ENCODE measurements at regions not wholly inside any gene's neighbourhood (a gene's known extent, or its start where the extent isn't known, plus 50 kb on each side); places are given as distances from the start of the nearest gene placed in this dataset.
A peak's percentile ranks its signal among the peaks of the same experiment; 100 is the strongest.

DNA sequence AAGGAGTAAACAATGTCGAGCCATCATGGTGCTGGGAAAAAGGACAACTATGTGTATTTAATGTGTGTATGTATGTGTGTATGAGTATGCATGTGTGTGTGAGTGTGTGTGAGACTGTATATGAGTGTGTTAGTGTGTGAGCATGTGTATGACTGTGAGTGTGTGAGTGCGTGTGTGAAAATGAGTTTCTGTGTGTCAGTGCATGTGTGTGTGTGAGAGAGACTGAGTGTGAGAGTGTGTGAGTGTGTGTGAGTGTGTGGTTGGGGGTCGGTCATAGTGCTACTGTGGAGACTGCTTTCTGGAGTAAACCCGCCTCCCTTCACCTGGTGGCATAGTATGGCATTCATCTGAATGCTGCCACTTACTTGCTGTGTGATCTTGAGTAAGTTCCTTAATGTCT is 567.4 kb downstream of the FGF9 start:
- H3K4me2 ChIP-seq (ENCODE audit: low read depth, low read length), result no peak overlapping the region
- H3K9ac ChIP-seq (ENCODE audit: low read depth, low read length), result no peak overlapping the region
- dilution Hi-C loops (cut with HindIII; ENCODE audit: low sequenced_read_pairs, unreplicated experiment) (no loop called here), in situ Hi-C loops (cut with MboI; ENCODE audit: low sequenced_read_pairs) (no loop called here), intact Hi-C loops (cut with micrococcal nuclease) (no loop called here)
- H4K8ac ChIP-seq (ENCODE audit: low read depth in 2 of 2, low read length in 2 of 2), result no peak overlapping the region
- H3K9me3 ChIP-seq (ENCODE audit: control insufficient read depth, insufficient read depth, low read length), result no peaks in the 10 kb centered on the region
- TF ChIP-seq MXI1 (IDR thresholded peaks at IDR 0.05; ENCODE audit: borderline replicate concordance, low read depth, low read length), result no peak
- TF ChIP-seq CTCF (conservative IDR thresholded peaks at IDR 0.05; ENCODE audit: low read depth, low read length), result no peak
- no peak for TF ChIP-seq FOS (IDR thresholded peaks at IDR 0.05; ENCODE audit: low read depth, low read length)
- no peak for TF ChIP-seq RFX5 (IDR thresholded peaks at IDR 0.05; ENCODE audit: low read depth, low read length)
- TF ChIP-seq CHD1 (IDR thresholded peaks at IDR 0.05; ENCODE audit: low read depth, low read length), result no peak
- no peak for TF ChIP-seq NFE2L2 (IDR thresholded peaks at IDR 0.05; ENCODE audit: low read depth, low read length)
- TF ChIP-seq BHLHE40 (IDR thresholded peaks at IDR 0.05; ENCODE audit: low read depth, low read length), result no peak
- TF ChIP-seq POLR2A (IDR thresholded peaks at IDR 0.05; ENCODE audit: low read depth, low read length), result no peak
- no peak for TF ChIP-seq MAFK (IDR thresholded peaks at IDR 0.05; ENCODE audit: low read depth, low read length)
- TF ChIP-seq ELK1 (IDR thresholded peaks at IDR 0.05; ENCODE audit: borderline replicate concordance, low read depth, low read length), result no peak
- peak overlapping the region; percentile 10 for H2BK5ac ChIP-seq (ENCODE audit: low read depth, low read length, poor library complexity, severe bottlenecking)
- no peak overlapping the region for H3K56ac ChIP-seq (ENCODE audit: extremely low read depth, insufficient read depth, low read length)
- WGBS, 2 experiments (ENCODE audit: extremely low coverage in 2 of 2, insufficient read length in 1 of 2), result 77% methylated on average over 2 of the region's 4 CpGs; no CpG with 5 or more reads in 1 of the 2 experiments
- H3K4ac ChIP-seq (ENCODE audit: low read depth, low read length), result no peak overlapping the region
- H2AK9ac ChIP-seq (replicated peaks; ENCODE audit: low read depth, low read length, poor library complexity), result no peak overlapping the region
- no peak overlapping the region for H3K4me3 ChIP-seq (ENCODE audit: insufficient read depth, low read depth, low read length)
- no peak overlapping the region for H2BK20ac ChIP-seq (ENCODE audit: low read depth, low read length)
- H3K9me1 ChIP-seq (ENCODE audit: insufficient read depth, low read length), result peaks cover 3% of the 10 kb centered on the region; the same call in 1 of the 2 replicates
- ChIA-PET POLR2A (ENCODE audit: unreplicated experiment) (no interaction called here), CTCF (no interaction called here)
- DNase-seq (no peak), ATAC-seq (ENCODE audit: low read depth) (no peak)
- peaks cover 5% of the 10 kb centered on the region; the same call in 1 of the 2 replicates for H3K4me1 ChIP-seq (ENCODE audit: control insufficient read depth, insufficient read depth, low read length)
- H2AFZ ChIP-seq (replicated peaks; ENCODE audit: low read length, poor library complexity), result no peak overlapping the region
- no TSS peak for BruUV-seq (replicated peaks)
- H2AK5ac ChIP-seq (ENCODE audit: low read depth, low read length), result no peak overlapping the region
- no peak overlapping the region for H3K18ac ChIP-seq (ENCODE audit: low read depth, low read length)
- H3K27me3 ChIP-seq (ENCODE audit: control insufficient read depth, insufficient read depth, low read length), result peaks cover 17% of the 10 kb centered on the region; the same call in 1 of the 2 replicates
- H4K91ac ChIP-seq (ENCODE audit: insufficient read depth, low read depth, low read length), result no peak overlapping the region
- no peak overlapping the region for H2BK15ac ChIP-seq (ENCODE audit: low read depth, low read length)
- no peak overlapping the region for H2BK120ac ChIP-seq (ENCODE audit: low read depth, low read length)
- no peaks in the 10 kb centered on the region for H3K79me1 ChIP-seq (ENCODE audit: low read depth in 1 of 2, low read length in 2 of 2)
- no peak overlapping the region for H3K23ac ChIP-seq (ENCODE audit: low read depth, low read length)
- H3K27ac ChIP-seq (ENCODE audit: insufficient read depth, low read length), result no peak overlapping the region
- no peaks in the 10 kb centered on the region for H4K20me1 ChIP-seq (ENCODE audit: insufficient read depth, low read length)
- no peak overlapping the region for H4K5ac ChIP-seq (ENCODE audit: low read depth, low read length)
- H3K36me3 ChIP-seq (ENCODE audit: control insufficient read depth, insufficient read depth, low read length), result no peaks in the 10 kb centered on the region
- no peak overlapping the region for H3K14ac ChIP-seq (replicated peaks; ENCODE audit: low read depth, low read length)
